ENCODE measurements at regions not wholly inside any gene's neighbourhood (a gene's known extent, or its start where the extent isn't known, plus 50 kb on each side); places are given as distances from the start of the nearest gene placed in this dataset.

DNA sequence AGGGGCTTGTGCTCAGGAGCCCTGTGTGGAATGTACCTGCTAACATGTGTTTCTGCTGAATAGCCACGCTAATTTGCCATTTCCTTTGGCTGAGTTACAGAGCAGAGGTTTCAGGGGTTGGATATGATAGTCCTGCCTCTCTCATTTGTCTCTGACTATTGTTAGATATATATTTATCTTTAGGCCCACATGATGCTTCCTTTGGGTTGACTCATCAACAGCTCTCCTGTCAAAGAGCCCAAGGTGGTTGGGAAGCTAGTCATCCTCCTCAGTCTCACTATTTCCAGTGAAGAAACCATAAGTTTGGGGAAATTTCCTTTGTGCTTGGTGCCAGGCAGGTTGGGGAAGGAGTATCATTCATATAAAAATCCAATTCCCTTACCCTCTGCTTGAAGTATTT, 1194.6 kb downstream of the ZPLD1 start:
- TF ChIP-seq CTCF (IDR thresholded peaks at IDR 0.05; ENCODE audit: control extremely low read depth in 1 of 3, insufficient read depth in 1 of 3, low read depth in 1 of 3, low read length in 3 of 3) (no peak), CHD1 (IDR thresholded peaks at IDR 0.05; ENCODE audit: low read depth, low read length) (no peak), FOSL1 (IDR thresholded peaks at IDR 0.05; ENCODE audit: insufficient read depth, low read depth, low read length) (no peak), TAF1 (IDR thresholded peaks at IDR 0.05; ENCODE audit: low read depth, low read length) (no peak), TCF12 (IDR thresholded peaks at IDR 0.05; ENCODE audit: low read depth, low read length) (no peak), NRF1 (IDR thresholded peaks at IDR 0.05; ENCODE audit: low read depth, low read length) (no peak), EGR1 (IDR thresholded peaks at IDR 0.05; ENCODE audit: borderline replicate concordance, low read depth, low read length) (no peak), JUN (IDR thresholded peaks at IDR 0.05; ENCODE audit: low read depth, low read length) (no peak), BRCA1 (IDR thresholded peaks at IDR 0.05; ENCODE audit: low read depth, low read length) (no peak)
- TF ChIP-seq, protein P1, sequence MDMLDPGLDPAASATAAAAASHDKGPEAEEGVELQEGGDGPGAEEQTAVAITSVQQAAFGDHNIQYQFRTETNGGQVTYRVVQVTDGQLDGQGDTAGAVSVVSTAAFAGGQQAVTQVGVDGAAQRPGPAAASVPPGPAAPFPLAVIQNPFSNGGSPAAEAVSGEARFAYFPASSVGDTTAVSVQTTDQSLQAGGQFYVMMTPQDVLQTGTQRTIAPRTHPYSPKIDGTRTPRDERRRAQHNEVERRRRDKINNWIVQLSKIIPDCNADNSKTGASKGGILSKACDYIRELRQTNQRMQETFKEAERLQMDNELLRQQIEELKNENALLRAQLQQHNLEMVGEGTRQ (IDR thresholded peaks at IDR 0.05; ENCODE audit: low read length): no peak
